Neural cell (in vitro differentiated cells): ENCODE measurements at regions not wholly inside any gene's neighbourhood (a gene's known extent, or its start where the extent isn't known, plus 50 kb on each side); places are given as distances from the start of the nearest gene placed in this dataset.

Source experiments
- H2AFZ ChIP-seq: fragments of 200-600, 300-800 bp; sonication (generic), shearing (Covaris generic); 2 replicates; pipeline ENCODE4 v1.6.0; 2014; ENCODE audit warnings: low read depth, mild to moderate bottlenecking, antibody characterized with exemption, low read length, moderate library complexity
- H3F3A ChIP-seq: fragments of 200-600 bp; shearing (Covaris generic); 2 replicates; pipeline ENCODE4 v1.6.1; 2016; ENCODE audit warnings: mild to moderate bottlenecking, moderate library complexity, mixed read lengths, antibody characterized with exemption, low read length; ENCODE audit not compliant: insufficient read depth, poor library complexity, severe bottlenecking
- H3K27ac ChIP-seq: fragments of 200-600, 300-800 bp; sonication (generic), shearing (Covaris generic); 2 replicates; pipeline ENCODE4 v1.5.1; 2014; ENCODE audit warnings: mild to moderate bottlenecking, low read length, moderate library complexity
- H3K27me3 ChIP-seq: fragments of 300-800, 200-600 bp; sonication (generic), shearing (Covaris generic); 2 replicates; pipeline ENCODE4 v1.6.0; 2014; ENCODE audit warnings: mild to moderate bottlenecking, low read depth, low read length, moderate library complexity; ENCODE audit not compliant: insufficient read depth
- H3K36me3 ChIP-seq: fragments of 300-800, 200-600 bp; sonication (generic), shearing (Covaris generic); 2 replicates; pipeline ENCODE4 v1.5.1; 2014; ENCODE audit warnings: mild to moderate bottlenecking, antibody characterized with exemption, low read length, moderate library complexity; ENCODE audit not compliant: insufficient read depth
- H3K4me2 ChIP-seq: fragments of 300-800, 200-600 bp; sonication (generic), shearing (Covaris generic); 2 replicates; pipeline ENCODE4 v1.6.0; 2014; ENCODE audit warnings: mild to moderate bottlenecking, low read length
- H3K4me3 ChIP-seq: fragments of 300-800, 200-600 bp; sonication (generic), shearing (Covaris generic); 2 replicates; pipeline ENCODE4 v1.5.1; 2014; ENCODE audit warnings: mild to moderate bottlenecking, low read length, moderate library complexity
- H3K79me2 ChIP-seq: fragments of 200-600 bp; shearing (Covaris generic); replicated peaks from 2 replicates; pipeline ENCODE4 v1.6.0; 2014; ENCODE audit warnings: mild to moderate bottlenecking, low read length, moderate library complexity; ENCODE audit not compliant: insufficient read depth
- H3K9ac ChIP-seq: fragments of 300-800, 200-600 bp; sonication (generic), shearing (Covaris generic); 2 replicates; pipeline ENCODE4 v1.6.1; 2016; ENCODE audit warnings: mild to moderate bottlenecking, low read length, mixed read lengths
- H3K9me2 ChIP-seq: fragments of 200-600 bp; shearing (Covaris generic); 2 replicates; pipeline ENCODE4 v1.6.1; 2016; ENCODE audit warnings: mild to moderate bottlenecking, low read length, mixed read lengths; ENCODE audit not compliant: insufficient read depth
- H3K9me3 ChIP-seq: fragments of 200-600, 300-800 bp; sonication (generic), shearing (Covaris generic); 2 replicates; pipeline ENCODE4 v1.6.1; 2016; ENCODE audit warnings: mild to moderate bottlenecking, mixed run types, low read length, moderate library complexity, mixed read lengths
- H4K20me1 ChIP-seq: fragments of 200-600 bp; shearing (Covaris generic); 2 replicates; pipeline ENCODE4 v1.6.1; 2016; ENCODE audit warnings: mild to moderate bottlenecking, mixed run types; ENCODE audit not compliant: insufficient read depth
- CTCF ChIP-seq: fragments of 450-650 bp; IDR thresholded peaks from 2 replicates; pipeline ENCODE4 v1.5.1; 2014; ENCODE audit warnings: antibody characterized with exemption, mild to moderate bottlenecking, moderate library complexity; ENCODE audit not compliant: poor library complexity, severe bottlenecking
- EP300 ChIP-seq: fragments of 450-650 bp; conservative IDR thresholded peaks from 2 replicates; pipeline ENCODE4 v1.6.1; 2014; ENCODE audit warnings: antibody characterized with exemption, mild to moderate bottlenecking, moderate library complexity; ENCODE audit not compliant: poor library complexity, severe bottlenecking
- EZH2 ChIP-seq: fragments of 200-600, 300-800 bp; shearing (Covaris generic), sonication (generic); IDR thresholded peaks from 2 replicates; pipeline ENCODE4 v1.6.1; 2014; ENCODE audit warnings: antibody characterized with exemption, low read length, borderline replicate concordance, mild to moderate bottlenecking; ENCODE audit not compliant: insufficient read depth, poor library complexity, severe bottlenecking
- MXI1 ChIP-seq: fragments of 450-650 bp; conservative IDR thresholded peaks from 2 replicates; pipeline ENCODE4 v1.6.1; 2014; ENCODE audit warnings: antibody characterized with exemption, mild to moderate bottlenecking; ENCODE audit not compliant: poor library complexity, severe bottlenecking
- POLR2AphosphoS5 ChIP-seq: IDR thresholded peaks from 2 replicates; pipeline ENCODE4 v1.6.1; 2012
- RAD21 ChIP-seq: fragments of 450-650 bp; conservative IDR thresholded peaks from 2 replicates; pipeline ENCODE4 v1.6.1; 2014; ENCODE audit warnings: antibody characterized with exemption, mild to moderate bottlenecking, moderate library complexity
- REST ChIP-seq: IDR thresholded peaks from 2 replicates; pipeline ENCODE4 v1.6.1; 2012; ENCODE audit warnings: borderline replicate concordance
- SMC3 ChIP-seq: fragments of 450-650 bp; conservative IDR thresholded peaks from 2 replicates; pipeline ENCODE4 v1.6.1; 2014; ENCODE audit warnings: antibody characterized with exemption, mild to moderate bottlenecking, moderate library complexity; ENCODE audit not compliant: poor library complexity
- TAF1 ChIP-seq: IDR thresholded peaks from 2 replicates; pipeline ENCODE4 v1.6.1; 2012; ENCODE audit warnings: low read depth

DNA sequence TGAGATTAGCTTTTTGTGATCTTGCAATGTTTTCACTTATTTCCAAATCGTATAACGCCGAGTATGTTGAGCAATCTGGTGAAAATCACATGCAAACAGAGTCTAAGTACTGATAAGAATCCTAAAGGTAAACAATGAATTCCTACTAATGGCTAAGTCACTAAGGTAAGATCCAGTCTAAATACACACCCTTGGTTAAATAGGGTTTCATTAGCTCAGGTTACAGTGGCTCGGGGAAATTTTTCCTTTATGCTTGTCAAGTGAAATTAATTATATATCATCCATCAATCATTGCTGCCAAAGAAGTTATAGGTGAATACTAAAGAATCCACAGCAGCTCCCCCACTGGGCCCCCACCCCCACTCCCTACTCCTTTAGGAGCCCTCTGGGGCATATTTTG is 139.3 kb downstream of the SOX2 start:
- H3K9ac ChIP-seq, result no peak overlapping the region
- H3F3A ChIP-seq, result no peaks in the 10 kb centered on the region
- no peaks in the 10 kb centered on the region for H4K20me1 ChIP-seq
- H3K27me3 ChIP-seq, result no peaks in the 10 kb centered on the region
- H3K4me3 ChIP-seq, result no peak overlapping the region
- no peaks in the 10 kb centered on the region for H3K36me3 ChIP-seq
- no peak overlapping the region for H3K27ac ChIP-seq
- H2AFZ ChIP-seq, result no peak overlapping the region
- TF ChIP-seq REST (no peak), SMC3 (no peak), MXI1 (no peak), EZH2 (no peak), RAD21 (no peak), EP300 (no peak), TAF1 (no peak)
- H3K9me2 ChIP-seq, result no peaks in the 10 kb centered on the region
- H3K4me2 ChIP-seq, result no peak overlapping the region
- H3K79me2 ChIP-seq, result no peaks in the 10 kb centered on the region
- H3K9me3 ChIP-seq, result no peaks in the 10 kb centered on the region

DNA sequence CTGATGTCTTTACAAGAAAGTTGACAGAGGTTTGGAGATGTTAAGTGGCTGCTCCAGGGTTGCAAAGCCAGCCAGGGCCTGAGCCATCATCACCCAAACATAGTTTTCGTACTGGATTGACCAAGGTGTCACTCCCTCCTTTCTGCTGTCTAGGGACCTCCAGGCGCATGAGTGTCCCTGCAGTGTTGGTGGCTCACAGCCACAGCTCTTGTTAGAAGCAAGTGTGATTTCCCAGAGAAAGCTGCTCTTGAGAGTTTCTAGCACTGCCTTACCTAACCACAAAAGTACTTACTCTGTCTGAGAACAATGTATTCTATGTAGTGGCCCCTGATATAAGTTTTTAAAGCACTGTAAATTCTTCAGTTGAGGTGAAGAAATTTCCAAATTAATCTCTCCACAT is 144.1 kb downstream of the SOX2 start:
- TF ChIP-seq RAD21 (no peak), SMC3 (no peak), POLR2AphosphoS5 (no peak), EZH2 (no peak), EP300 (no peak), TAF1 (no peak), MXI1 (no peak), CTCF (no peak), REST (no peak)
- H2AFZ ChIP-seq, result no peak overlapping the region
- no peaks in the 10 kb centered on the region for H3K36me3 ChIP-seq
- H3K4me3 ChIP-seq, result no peak overlapping the region
- H3K79me2 ChIP-seq, result no peaks in the 10 kb centered on the region
- H3K9me3 ChIP-seq, result no peaks in the 10 kb centered on the region
- H3K4me2 ChIP-seq, result no peak overlapping the region
- H3K27ac ChIP-seq, result no peak overlapping the region
- no peaks in the 10 kb centered on the region for H3K9me2 ChIP-seq
- no peaks in the 10 kb centered on the region for H3K27me3 ChIP-seq
- H3F3A ChIP-seq, result no peaks in the 10 kb centered on the region
- H4K20me1 ChIP-seq, result no peaks in the 10 kb centered on the region
- H3K9ac ChIP-seq, result no peak overlapping the region
